Prostate gland (tissue), 2 donors: ENCODE measurements at regions not wholly inside any gene's neighbourhood (a gene's known extent, or its start where the extent isn't known, plus 50 kb on each side); places are given as distances from the start of the nearest gene placed in this dataset.
"Not testable (repeated sequence)": the region's sequence is repeated elsewhere in the genome, so short reads cannot be mapped to it uniquely, and the experiment has no call there.

Source experiments
- DNase-seq: peaks from one replicate; pipeline ENCODE4 v3.0.0-alpha.2; 2019; ENCODE audit warnings: low spot score
- H3K27ac ChIP-seq, 2 donors: fragments of 200-600 bp; sonication (generic); 2 replicates each; pipeline ENCODE4 v1.5.1; 2017 to 2019
- H3K27me3 ChIP-seq: fragments of 200-600 bp; sonication (generic); replicated peaks from 2 replicates; pipeline ENCODE4 v1.5.1; 2019; ENCODE audit not compliant: insufficient read depth
- H3K36me3 ChIP-seq, 2 donors: fragments of 200-600 bp; sonication (generic); 1 replicate in 1 of 2; 2 replicates in 1 of 2; pipeline versions ENCODE4 v1.5.1 to v1.8.1; 2017 to 2019
- H3K4me1 ChIP-seq: fragments of 200-600 bp; sonication (generic); replicated peaks from 2 replicates; pipeline ENCODE4 v1.5.1; 2019
- H3K4me3 ChIP-seq, 2 donors: fragments of 200-600 bp; sonication (generic); 2 replicates each; pipeline ENCODE4 v1.5.1; 2017 to 2019
- H3K9me3 ChIP-seq: fragments of 200-600 bp; sonication (generic); 2 replicates; pipeline ENCODE4 v1.5.1; 2017
- POLR2A ChIP-seq: fragments of 450-650 bp; IDR thresholded peaks from one replicate; pipeline ENCODE4 v1.6.1; 2016; ENCODE audit warnings: antibody characterized with exemption, mild to moderate bottlenecking
- POLR2AphosphoS5 ChIP-seq: sonication (generic); formaldehyde crosslinking; IDR thresholded peaks from one replicate; pipeline ENCODE4 v1.6.1; 2017; ENCODE audit warnings: antibody characterized with exemption
- WGBS: methylation state at CpG from one replicate; pipeline ENCODE4 v1.1.5; 2018; 5-methylcytosine and 5-hydroxymethylcytosine counted together
- intact Hi-C: fragments of 100-400 bp; cut with DNase I; formaldehyde crosslinking; loops from one replicate; pipeline ENCODE4 v1.14.2; 2022
- TF ChIP-seq, protein P1 (sequence below), 4 experiments: fragments of 200-600 bp in 2 of 4; fragments of 450-650 bp in 2 of 4; sonication (generic) in 2 of 4; IDR thresholded peaks; 1 replicate in 3 of 4; 2 replicates in 1 of 4; pipeline ENCODE4 v1.5.1; 2016 to 2019; ENCODE audit warnings: antibody characterized with exemption in 4 of 4, mild to moderate bottlenecking in 2 of 4, moderate library complexity in 2 of 4

DNA sequence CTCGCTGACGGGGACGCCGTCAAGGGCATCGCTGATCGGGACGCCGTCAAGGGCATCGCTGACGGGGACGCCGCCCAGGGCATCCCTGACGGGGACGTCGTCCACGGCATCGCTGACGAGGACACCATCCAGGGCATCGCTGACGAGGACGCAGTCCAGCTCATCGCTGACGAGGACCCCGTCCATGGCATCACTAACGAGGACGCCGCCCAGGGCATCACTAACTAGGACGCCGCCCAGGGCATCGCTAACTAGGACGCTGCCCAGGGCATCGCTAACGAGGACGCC, 945.2 kb downstream of the TUBA3C start:
- DNase-seq = no peak
- Histone ChIP-seq H3K4me3 (no peak overlapping the region), H3K27me3 (no peaks in the 10 kb centered on the region), H3K9me3 (no peaks in the 10 kb centered on the region), H3K36me3 (no peaks in the 10 kb centered on the region), H3K4me1 (no peaks in the 10 kb centered on the region), H3K27ac (no peak overlapping the region)
- 93% methylated on average over 10 of the region's 34 CpGs for WGBS
- intact Hi-C loops = no loop called here
- TF ChIP-seq POLR2A = no peak
- TF ChIP-seq POLR2AphosphoS5 = no peak
- TF ChIP-seq, protein P1, sequence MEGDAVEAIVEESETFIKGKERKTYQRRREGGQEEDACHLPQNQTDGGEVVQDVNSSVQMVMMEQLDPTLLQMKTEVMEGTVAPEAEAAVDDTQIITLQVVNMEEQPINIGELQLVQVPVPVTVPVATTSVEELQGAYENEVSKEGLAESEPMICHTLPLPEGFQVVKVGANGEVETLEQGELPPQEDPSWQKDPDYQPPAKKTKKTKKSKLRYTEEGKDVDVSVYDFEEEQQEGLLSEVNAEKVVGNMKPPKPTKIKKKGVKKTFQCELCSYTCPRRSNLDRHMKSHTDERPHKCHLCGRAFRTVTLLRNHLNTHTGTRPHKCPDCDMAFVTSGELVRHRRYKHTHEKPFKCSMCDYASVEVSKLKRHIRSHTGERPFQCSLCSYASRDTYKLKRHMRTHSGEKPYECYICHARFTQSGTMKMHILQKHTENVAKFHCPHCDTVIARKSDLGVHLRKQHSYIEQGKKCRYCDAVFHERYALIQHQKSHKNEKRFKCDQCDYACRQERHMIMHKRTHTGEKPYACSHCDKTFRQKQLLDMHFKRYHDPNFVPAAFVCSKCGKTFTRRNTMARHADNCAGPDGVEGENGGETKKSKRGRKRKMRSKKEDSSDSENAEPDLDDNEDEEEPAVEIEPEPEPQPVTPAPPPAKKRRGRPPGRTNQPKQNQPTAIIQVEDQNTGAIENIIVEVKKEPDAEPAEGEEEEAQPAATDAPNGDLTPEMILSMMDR (IDR thresholded peaks at IDR 0.05) = no peak

DNA sequence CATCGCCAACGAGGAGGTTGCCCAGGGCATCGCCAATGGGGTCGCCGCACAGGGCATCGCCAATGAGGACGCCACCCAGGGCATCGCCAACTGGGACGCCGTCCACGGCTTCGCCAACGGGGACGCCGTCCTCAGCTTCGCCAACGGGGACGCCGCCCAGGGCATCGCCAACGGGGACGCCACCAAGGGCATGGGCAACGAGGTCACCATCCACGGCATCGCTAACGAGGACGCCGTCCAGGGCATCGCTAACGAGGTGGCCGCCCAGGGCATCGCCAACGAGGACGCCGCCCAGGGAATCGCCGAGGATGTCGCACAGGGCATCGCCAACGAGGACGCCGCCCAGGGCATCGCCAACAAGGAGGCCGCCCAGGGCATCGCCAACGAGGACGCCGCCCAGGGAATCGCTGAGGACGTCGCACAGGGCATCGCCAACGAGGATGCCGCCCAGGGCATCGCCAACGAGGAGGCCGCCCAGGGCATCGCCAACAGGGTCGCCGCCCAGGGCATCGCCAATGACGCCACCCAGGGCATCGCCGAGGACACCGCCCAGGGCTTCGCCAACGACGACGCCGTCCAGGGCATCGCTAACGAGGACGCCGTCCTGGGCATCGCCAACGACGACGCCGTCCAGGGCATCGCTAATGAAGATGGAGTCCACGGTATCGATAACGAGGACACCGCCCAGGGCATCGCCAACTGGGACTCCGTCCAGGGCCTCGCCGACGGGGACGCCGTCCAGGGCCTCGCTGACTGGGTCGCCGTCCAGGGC, 945.7 kb downstream of the TUBA3C start:
- Histone ChIP-seq H3K9me3 (no peaks in the 10 kb centered on the region), H3K4me3 (no peak overlapping the region), H3K27me3 (no peaks in the 10 kb centered on the region), H3K27ac (no peak overlapping the region), H3K4me1 (no peaks in the 10 kb centered on the region), H3K36me3 (no peaks in the 10 kb centered on the region)
- 88% methylated on average over 76 of the region's 94 CpGs for WGBS
- intact Hi-C loops = no loop called here
- no peak for TF ChIP-seq POLR2A
- DNase-seq = no peak

DNA sequence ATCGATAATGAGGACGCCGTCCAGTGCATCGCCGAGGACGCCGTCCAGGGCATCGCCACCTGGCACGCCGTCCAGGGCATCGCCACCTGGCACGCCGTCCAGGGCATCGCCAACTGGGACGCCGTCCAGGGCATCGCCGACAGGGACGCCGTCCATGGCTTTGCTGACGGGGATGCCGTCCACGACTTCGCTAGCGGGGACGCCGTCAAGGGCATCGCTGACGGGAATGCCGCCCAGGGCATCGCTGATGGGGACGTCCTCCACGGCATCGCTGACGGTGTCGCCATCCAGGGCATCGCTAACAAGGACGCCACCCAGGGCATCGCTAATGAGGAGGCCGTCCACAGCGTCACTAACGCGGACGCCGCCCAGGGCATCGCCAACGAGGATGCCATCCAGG, 946.5 kb downstream of the TUBA3C start:
- H3K4me1 ChIP-seq = no peaks in the 10 kb centered on the region

DNA sequence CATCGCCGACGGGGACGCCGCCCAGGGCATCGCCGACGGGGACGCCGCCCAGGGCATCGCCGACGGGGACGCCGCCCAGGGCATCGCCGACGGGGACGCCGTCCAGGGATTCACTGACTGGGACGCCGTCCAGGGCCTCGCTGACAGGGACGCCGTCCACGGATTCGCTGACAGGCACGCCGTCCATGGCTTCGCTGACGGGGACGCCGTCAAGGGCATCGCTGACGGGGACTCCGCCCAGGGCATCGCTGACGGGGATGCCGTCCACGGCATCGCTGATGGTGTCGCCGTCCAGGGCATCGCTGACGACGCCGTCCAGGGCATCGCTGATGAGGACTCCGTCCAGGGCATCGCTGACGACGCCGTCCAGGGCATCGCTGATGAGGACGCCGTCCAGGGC, 947.2 kb downstream of the TUBA3C start:
- H3K4me1 ChIP-seq, H3K27me3 ChIP-seq, H3K4me3 ChIP-seq, H3K9me3 ChIP-seq, DNase-seq, H3K36me3 ChIP-seq, intact Hi-C loops, H3K27ac ChIP-seq: not testable (repeated sequence)
- 88% methylated on average over 47 of the region's 56 CpGs for WGBS

More for the DNA sequence above, 946.5 kb downstream of the TUBA3C start:
- TF ChIP-seq POLR2A = no peak
- TF ChIP-seq POLR2AphosphoS5 = no peak
- TF ChIP-seq, protein P1 (IDR thresholded peaks at IDR 0.05) = no peak
- Histone ChIP-seq H3K9me3 (no peaks in the 10 kb centered on the region), H3K27ac (no peak overlapping the region), H3K4me3 (no peak overlapping the region), H3K27me3 (no peaks in the 10 kb centered on the region), H3K36me3 (no peaks in the 10 kb centered on the region)
- intact Hi-C loops = no loop called here
- WGBS = 98% methylated on average over 30 of the region's 47 CpGs
- no peak for DNase-seq

DNA sequence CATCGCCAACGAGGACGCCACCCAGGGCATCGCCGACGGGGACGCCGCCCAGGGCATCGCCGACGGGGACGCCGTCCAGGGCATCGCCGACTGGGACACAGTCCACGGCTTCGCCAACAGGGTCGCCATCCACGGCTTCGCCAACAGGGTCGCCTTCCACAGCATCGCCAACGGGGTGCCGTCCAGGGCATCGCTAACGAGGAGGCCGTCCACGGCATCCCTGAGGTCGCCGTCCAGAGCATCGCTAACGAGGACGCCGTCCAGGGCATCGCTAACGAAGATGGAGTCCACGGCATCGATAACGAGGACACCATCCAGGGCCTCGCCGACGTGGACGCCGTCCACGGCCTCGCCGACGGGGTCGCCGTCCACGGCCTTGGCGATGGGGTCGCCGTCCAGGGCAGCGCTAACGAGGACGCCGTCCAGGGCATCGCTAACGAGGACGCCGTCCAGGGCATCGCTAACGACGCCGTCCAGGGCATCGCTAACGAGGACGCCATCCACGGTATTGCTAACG, 947.8 kb downstream of the TUBA3C start:
- TF ChIP-seq POLR2A (no peak), POLR2AphosphoS5 (no peak)
- TF ChIP-seq, protein P1 (IDR thresholded peaks at IDR 0.05) = no peak
- no peak for DNase-seq
- H3K4me1 ChIP-seq = no peaks in the 10 kb centered on the region
- H3K9me3 ChIP-seq = no peaks in the 10 kb centered on the region
- intact Hi-C loops = no loop called here
- H3K27me3 ChIP-seq = no peaks in the 10 kb centered on the region
- no peak overlapping the region for H3K4me3 ChIP-seq
- 93% methylated on average over 31 of the region's 71 CpGs for WGBS
- no peak overlapping the region for H3K27ac ChIP-seq
- no peaks in the 10 kb centered on the region for H3K36me3 ChIP-seq
